ENCODE measurements at regions not wholly inside any gene's neighbourhood (a gene's known extent, or its start where the extent isn't known, plus 50 kb on each side); places are given as distances from the start of the nearest gene placed in this dataset.

- no peak for TF ChIP-seq CTCF (IDR thresholded peaks at IDR 0.05)
- TF ChIP-seq SMC3 (IDR thresholded peaks at IDR 0.05; ENCODE audit: low read depth, low read length) = no peak
- no peak for TF ChIP-seq FOXM1 (IDR thresholded peaks at IDR 0.05; ENCODE audit: low read depth)
- TF ChIP-seq EP300 (IDR thresholded peaks at IDR 0.05; ENCODE audit: borderline replicate concordance in 1 of 2, low read depth in 1 of 2, low read length in 1 of 2) = no peak
- no peak for TF ChIP-seq YY1 (IDR thresholded peaks at IDR 0.05; ENCODE audit: low read depth)
- TF ChIP-seq, protein P1, sequence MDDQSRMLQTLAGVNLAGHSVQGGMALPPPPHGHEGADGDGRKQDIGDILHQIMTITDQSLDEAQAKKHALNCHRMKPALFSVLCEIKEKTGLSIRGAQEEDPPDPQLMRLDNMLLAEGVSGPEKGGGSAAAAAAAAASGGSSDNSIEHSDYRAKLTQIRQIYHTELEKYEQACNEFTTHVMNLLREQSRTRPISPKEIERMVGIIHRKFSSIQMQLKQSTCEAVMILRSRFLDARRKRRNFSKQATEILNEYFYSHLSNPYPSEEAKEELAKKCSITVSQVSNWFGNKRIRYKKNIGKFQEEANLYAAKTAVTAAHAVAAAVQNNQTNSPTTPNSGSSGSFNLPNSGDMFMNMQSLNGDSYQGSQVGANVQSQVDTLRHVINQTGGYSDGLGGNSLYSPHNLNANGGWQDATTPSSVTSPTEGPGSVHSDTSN (IDR thresholded peaks at IDR 0.05) = no peak
- no peak for TF ChIP-seq RAD21 (IDR thresholded peaks at IDR 0.05; ENCODE audit: low read length)
- TF ChIP-seq, protein P2, sequence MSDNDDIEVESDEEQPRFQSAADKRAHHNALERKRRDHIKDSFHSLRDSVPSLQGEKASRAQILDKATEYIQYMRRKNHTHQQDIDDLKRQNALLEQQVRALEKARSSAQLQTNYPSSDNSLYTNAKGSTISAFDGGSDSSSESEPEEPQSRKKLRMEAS (IDR thresholded peaks at IDR 0.05; ENCODE audit: low read depth) = no peak
- TF ChIP-seq, protein P3, sequence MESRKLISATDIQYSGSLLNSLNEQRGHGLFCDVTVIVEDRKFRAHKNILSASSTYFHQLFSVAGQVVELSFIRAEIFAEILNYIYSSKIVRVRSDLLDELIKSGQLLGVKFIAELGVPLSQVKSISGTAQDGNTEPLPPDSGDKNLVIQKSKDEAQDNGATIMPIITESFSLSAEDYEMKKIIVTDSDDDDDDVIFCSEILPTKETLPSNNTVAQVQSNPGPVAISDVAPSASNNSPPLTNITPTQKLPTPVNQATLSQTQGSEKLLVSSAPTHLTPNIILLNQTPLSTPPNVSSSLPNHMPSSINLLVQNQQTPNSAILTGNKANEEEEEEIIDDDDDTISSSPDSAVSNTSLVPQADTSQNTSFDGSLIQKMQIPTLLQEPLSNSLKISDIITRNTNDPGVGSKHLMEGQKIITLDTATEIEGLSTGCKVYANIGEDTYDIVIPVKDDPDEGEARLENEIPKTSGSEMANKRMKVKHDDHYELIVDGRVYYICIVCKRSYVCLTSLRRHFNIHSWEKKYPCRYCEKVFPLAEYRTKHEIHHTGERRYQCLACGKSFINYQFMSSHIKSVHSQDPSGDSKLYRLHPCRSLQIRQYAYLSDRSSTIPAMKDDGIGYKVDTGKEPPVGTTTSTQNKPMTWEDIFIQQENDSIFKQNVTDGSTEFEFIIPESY (IDR thresholded peaks at IDR 0.05; ENCODE audit: borderline replicate concordance, low read depth) = no peak
- TF ChIP-seq POLR2AphosphoS5 (IDR thresholded peaks at IDR 0.05; ENCODE audit: low read depth, low read length) = no peak
- no peak for TF ChIP-seq ELF1 (IDR thresholded peaks at IDR 0.05)
- TF ChIP-seq RFX5 (IDR thresholded peaks at IDR 0.05; ENCODE audit: low read length) = no peak
- no peak for TF ChIP-seq TCF12 (IDR thresholded peaks at IDR 0.05)
- TF ChIP-seq GABPA (IDR thresholded peaks at IDR 0.05; ENCODE audit: low read depth) = no peak
Measured at GRCh38 chr3:73832426-73832825, 207.7 kb upstream of the PDZRN3 start.
